OCI-LY3 (cell line): ENCODE measurements at regions not wholly inside any gene's neighbourhood (a gene's known extent, or its start where the extent isn't known, plus 50 kb on each side); places are given as distances from the start of the nearest gene placed in this dataset.

Experiments used
- EZH2phosphoT487 ChIP-seq: fragments of 200-600 bp; shearing (Covaris generic); IDR thresholded peaks from 2 replicates; pipeline ENCODE4 v1.6.1; 2018; ENCODE audit warnings: antibody characterized with exemption, mixed run types, low read depth
- TF ChIP-seq, protein P1 (sequence below): fragments of 200-600, 300-600 bp; sonication (generic); IDR thresholded peaks from 2 replicates; pipeline ENCODE4 v1.5.1; 2014; ENCODE audit warnings: antibody characterized with exemption, low read length, low read depth

DNA sequence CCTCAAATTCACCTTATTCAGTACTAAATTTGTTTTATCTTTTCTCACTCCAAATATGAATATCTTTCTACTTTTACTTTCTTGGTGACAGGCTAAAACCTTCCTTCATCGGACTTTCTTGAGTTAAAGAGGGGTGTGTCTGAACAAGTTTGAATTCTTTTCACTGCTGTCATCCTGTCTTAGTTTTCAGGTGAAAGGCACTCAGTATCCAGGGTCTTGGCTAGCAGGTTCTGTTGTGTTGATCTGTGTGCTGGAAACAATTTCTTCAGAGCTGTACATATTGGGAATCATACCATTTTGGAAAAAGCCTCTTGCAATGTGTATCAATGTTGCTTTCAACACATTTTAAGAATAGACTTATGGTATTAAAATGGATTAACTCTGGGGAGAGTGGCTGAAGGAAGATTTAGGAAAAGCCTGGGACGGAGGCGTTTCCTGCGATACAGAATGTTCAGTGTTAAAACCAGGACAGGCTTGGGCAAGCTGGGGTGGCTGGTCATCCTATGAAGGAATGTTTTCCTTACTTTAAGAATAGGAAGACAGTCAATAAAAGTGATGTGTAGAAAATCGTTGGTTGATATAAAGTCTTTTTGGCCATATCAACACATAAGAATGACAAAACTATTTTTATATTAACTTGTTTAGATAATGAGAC, 350.7 kb upstream of the SPRED2 start:
- TF ChIP-seq, protein P1, sequence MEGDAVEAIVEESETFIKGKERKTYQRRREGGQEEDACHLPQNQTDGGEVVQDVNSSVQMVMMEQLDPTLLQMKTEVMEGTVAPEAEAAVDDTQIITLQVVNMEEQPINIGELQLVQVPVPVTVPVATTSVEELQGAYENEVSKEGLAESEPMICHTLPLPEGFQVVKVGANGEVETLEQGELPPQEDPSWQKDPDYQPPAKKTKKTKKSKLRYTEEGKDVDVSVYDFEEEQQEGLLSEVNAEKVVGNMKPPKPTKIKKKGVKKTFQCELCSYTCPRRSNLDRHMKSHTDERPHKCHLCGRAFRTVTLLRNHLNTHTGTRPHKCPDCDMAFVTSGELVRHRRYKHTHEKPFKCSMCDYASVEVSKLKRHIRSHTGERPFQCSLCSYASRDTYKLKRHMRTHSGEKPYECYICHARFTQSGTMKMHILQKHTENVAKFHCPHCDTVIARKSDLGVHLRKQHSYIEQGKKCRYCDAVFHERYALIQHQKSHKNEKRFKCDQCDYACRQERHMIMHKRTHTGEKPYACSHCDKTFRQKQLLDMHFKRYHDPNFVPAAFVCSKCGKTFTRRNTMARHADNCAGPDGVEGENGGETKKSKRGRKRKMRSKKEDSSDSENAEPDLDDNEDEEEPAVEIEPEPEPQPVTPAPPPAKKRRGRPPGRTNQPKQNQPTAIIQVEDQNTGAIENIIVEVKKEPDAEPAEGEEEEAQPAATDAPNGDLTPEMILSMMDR = no peak
- no peak for TF ChIP-seq EZH2phosphoT487
